ENCODE measurements at regions not wholly inside any gene's neighbourhood (a gene's known extent, or its start where the extent isn't known, plus 50 kb on each side); places are given as distances from the start of the nearest gene placed in this dataset.

- Mint-ChIP-seq H3K9me3 (ENCODE audit: unreplicated experiment) (peaks cover 2% of the 10 kb centered on the region), H3K4me3 (ENCODE audit: unreplicated experiment) (no peak overlapping the region), H3K27me3 (ENCODE audit: unreplicated experiment) (no peaks in the 10 kb centered on the region), H3K4me1 (ENCODE audit: low read depth, unreplicated experiment) (no peaks in the 10 kb centered on the region), H3K36me3 (ENCODE audit: unreplicated experiment) (no peaks in the 10 kb centered on the region), H3K27ac (ENCODE audit: unreplicated experiment) (no peak overlapping the region)
- DNase-seq = no peak
- TF ChIP-seq, protein P1, sequence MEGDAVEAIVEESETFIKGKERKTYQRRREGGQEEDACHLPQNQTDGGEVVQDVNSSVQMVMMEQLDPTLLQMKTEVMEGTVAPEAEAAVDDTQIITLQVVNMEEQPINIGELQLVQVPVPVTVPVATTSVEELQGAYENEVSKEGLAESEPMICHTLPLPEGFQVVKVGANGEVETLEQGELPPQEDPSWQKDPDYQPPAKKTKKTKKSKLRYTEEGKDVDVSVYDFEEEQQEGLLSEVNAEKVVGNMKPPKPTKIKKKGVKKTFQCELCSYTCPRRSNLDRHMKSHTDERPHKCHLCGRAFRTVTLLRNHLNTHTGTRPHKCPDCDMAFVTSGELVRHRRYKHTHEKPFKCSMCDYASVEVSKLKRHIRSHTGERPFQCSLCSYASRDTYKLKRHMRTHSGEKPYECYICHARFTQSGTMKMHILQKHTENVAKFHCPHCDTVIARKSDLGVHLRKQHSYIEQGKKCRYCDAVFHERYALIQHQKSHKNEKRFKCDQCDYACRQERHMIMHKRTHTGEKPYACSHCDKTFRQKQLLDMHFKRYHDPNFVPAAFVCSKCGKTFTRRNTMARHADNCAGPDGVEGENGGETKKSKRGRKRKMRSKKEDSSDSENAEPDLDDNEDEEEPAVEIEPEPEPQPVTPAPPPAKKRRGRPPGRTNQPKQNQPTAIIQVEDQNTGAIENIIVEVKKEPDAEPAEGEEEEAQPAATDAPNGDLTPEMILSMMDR (IDR thresholded peaks at IDR 0.05; ENCODE audit: partially characterized antibody, unreplicated experiment) = no peak
These were observed 215.8 kb upstream of the LEF1 start for GRCh38 chr4:108384544-108384943.

GRCh38 chr4:108383157-108383556 lies 214.4 kb upstream of the LEF1 start:
- peaks cover 6% of the 10 kb centered on the region for H3K4me1 Mint-ChIP-seq (ENCODE audit: low read depth, unreplicated experiment)
- H3K36me3 Mint-ChIP-seq (ENCODE audit: unreplicated experiment) = no peaks in the 10 kb centered on the region
- TF ChIP-seq, protein P1 (IDR thresholded peaks at IDR 0.05; ENCODE audit: partially characterized antibody, unreplicated experiment) = no peak
- H3K9me3 Mint-ChIP-seq (ENCODE audit: unreplicated experiment) = peaks cover 2% of the 10 kb centered on the region
- H3K4me3 Mint-ChIP-seq (ENCODE audit: unreplicated experiment) = no peak overlapping the region
- H3K27me3 Mint-ChIP-seq (ENCODE audit: unreplicated experiment) = no peaks in the 10 kb centered on the region
- no peak for DNase-seq
- H3K27ac Mint-ChIP-seq (ENCODE audit: unreplicated experiment) = no peak overlapping the region

GRCh38 chr4:108382751-108383150 lies 214.0 kb upstream of the LEF1 start:
- TF ChIP-seq, protein P1 (IDR thresholded peaks at IDR 0.05; ENCODE audit: partially characterized antibody, unreplicated experiment) = no peak
- Mint-ChIP-seq H3K27ac (ENCODE audit: unreplicated experiment) (no peak overlapping the region), H3K36me3 (ENCODE audit: unreplicated experiment) (no peaks in the 10 kb centered on the region), H3K9me3 (ENCODE audit: unreplicated experiment) (peaks cover 2% of the 10 kb centered on the region), H3K4me3 (ENCODE audit: unreplicated experiment) (no peak overlapping the region), H3K4me1 (ENCODE audit: low read depth, unreplicated experiment) (peaks cover 6% of the 10 kb centered on the region), H3K27me3 (ENCODE audit: unreplicated experiment) (no peaks in the 10 kb centered on the region)
- DNase-seq = no peak

DNA sequence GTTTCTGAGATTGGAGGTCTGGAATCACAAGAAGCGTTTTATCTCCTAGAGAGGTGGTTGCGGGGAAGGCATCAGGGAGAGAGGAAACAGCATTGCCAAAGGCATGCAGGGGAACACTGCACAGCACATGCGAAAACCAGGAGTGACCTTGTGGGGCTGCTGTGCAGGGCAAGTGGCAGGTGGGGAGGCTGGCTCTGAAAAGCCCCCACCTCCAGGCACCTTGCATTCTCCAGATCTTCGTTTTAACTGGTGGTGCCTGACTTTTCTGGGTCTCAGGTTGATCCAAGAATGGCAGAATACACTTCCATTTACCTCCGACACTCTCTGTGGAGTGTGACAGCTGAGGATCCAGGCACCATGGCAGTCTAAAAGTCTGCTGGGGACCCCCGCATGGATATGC lies 209.4 kb upstream of the LEF1 start:
- Mint-ChIP-seq H3K4me1 (ENCODE audit: low read depth, unreplicated experiment) (peaks cover 10% of the 10 kb centered on the region), H3K27me3 (ENCODE audit: unreplicated experiment) (no peaks in the 10 kb centered on the region), H3K36me3 (ENCODE audit: unreplicated experiment) (no peaks in the 10 kb centered on the region), H3K27ac (ENCODE audit: unreplicated experiment) (no peak overlapping the region), H3K4me3 (ENCODE audit: unreplicated experiment) (no peak overlapping the region), H3K9me3 (ENCODE audit: unreplicated experiment) (peaks cover 2% of the 10 kb centered on the region)
- TF ChIP-seq, protein P1 (IDR thresholded peaks at IDR 0.05; ENCODE audit: partially characterized antibody, unreplicated experiment) = no peak
- no peak for DNase-seq

DNA sequence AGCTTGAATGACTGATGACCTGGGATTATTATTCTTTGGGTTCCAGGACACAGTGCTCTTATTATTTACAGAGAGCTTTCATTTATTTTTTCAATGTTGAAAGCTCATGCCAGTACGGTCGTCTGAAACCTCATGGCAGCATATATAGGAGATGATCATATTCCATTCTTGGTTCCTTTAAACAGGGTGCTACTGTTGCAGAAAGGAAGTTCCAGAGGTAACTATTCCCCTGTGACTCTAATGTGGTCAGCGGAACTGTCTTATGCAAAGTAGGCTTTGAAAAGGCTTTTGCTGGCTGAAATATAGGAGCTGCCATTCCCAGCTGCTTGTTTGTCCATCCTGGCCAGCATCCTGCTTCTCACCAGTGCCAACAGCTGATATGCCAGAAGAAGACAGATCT lies 208.3 kb upstream of the LEF1 start:
- H3K4me1 Mint-ChIP-seq (ENCODE audit: low read depth, unreplicated experiment) = peaks cover 10% of the 10 kb centered on the region
- no peak for DNase-seq
- no peak overlapping the region for H3K4me3 Mint-ChIP-seq (ENCODE audit: unreplicated experiment)
- H3K27me3 Mint-ChIP-seq (ENCODE audit: unreplicated experiment) = no peaks in the 10 kb centered on the region
- no peak overlapping the region for H3K27ac Mint-ChIP-seq (ENCODE audit: unreplicated experiment)
- no peaks in the 10 kb centered on the region for H3K36me3 Mint-ChIP-seq (ENCODE audit: unreplicated experiment)
- peaks cover 2% of the 10 kb centered on the region for H3K9me3 Mint-ChIP-seq (ENCODE audit: unreplicated experiment)
- TF ChIP-seq, protein P1 (IDR thresholded peaks at IDR 0.05; ENCODE audit: partially characterized antibody, unreplicated experiment) = no peak
